Stimulated activated naive CD4-positive, alpha-beta T cell treated with Interleukin-2 at 50 U/mL for 16 hours (primary cell): ENCODE measurements at regions not wholly inside any gene's neighbourhood (a gene's known extent, or its start where the extent isn't known, plus 50 kb on each side); places are given as distances from the start of the nearest gene placed in this dataset.
"Not testable (repeated sequence)": the region's sequence is repeated elsewhere in the genome, so short reads cannot be mapped to it uniquely, and the experiment has no call there.

Source experiments
- DNase-seq: peaks from one replicate; lab custom pipeline; 2025; lab: John Stamatoyannopoulos, UW

DNA sequence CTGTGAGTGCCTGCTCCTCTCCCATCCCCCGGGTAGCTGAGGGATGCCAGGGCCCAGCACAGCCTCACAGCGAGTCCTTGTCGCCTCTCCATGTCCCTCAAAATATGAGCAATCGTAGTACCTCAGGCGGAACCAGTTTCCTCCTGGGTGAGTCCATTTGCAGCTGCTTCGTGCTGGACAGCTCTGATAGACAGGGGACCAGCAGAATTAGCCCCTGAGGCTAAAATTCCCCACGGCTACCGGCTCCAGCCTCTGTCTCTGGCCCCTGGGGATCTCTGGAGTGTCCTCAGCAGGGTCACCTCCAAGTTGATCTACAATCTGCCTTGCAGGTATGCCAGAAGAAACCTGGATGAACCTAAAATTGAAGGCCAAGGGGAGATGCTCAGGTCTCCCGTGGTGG lies 115.8 kb upstream of the FBXL7 start:
- no peak for DNase-seq

DNA sequence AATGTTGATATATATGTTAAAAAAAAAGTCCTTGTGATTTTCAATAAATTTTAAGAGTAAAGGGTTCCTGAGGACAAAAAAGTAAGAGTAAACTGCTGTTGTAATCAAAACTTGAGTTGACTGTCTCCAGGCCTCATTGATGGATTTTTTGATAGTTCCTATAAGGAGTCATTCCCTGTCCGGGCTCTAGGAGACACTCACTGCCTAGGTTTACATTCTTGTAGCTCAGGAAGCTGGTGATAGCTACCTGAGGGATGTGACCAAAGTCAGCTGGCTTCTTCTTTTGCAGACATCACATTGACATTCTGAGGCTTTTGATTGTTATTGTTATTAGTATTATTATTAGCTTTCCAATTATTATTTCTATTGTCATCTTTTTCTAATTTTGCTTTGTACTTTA lies 116.5 kb upstream of the FBXL7 start:
- no peak for DNase-seq

GRCh38 chr5:15383021-15383420 lies 117.0 kb upstream of the FBXL7 start:
- DNase-seq = no peak

DNA sequence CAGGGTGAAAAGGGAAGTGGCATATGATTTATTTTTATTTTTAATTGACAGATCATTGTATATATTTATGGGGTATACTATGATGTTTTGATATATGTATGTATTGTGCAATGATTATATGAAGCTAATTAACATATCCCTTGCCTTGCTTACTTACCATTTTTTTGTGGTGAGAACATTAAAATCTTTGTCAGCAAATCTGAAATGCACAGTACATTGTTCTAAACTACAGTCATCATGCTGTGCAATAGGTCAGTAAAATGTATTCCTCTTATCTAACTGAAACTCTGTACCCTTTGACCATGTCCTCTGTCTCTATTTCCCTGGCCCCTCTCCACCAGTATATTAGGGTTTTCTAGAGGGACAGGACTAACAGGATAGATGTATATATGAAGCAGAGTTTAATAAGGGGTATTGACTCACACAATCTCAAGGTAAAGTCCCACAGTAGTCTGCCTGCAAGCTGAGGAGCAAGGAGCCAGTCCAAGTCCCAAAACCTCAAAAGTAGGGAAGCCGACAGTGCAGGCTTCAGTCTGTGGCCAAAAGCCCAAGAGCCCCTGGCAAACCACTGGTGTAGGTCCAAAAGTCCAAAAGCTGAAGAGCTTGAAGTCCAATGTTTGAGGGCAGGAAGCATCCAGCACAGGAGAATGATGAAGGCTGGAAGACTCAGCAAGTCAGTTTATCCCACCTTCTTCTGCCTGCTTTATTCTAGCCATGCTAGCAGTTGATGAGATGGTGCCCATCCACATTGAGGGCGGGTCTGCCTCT lies 122.2 kb upstream of the FBXL7 start:
- DNase-seq = no peak

- DNase-seq = no peak
Measured at GRCh38 chr5:15376803-15377202, 123.2 kb upstream of the FBXL7 start.

- no peak for DNase-seq
Measured at GRCh38 chr5:15376088-15376487, 123.9 kb upstream of the FBXL7 start.

- no peak for DNase-seq
Measured at GRCh38 chr5:15375559-15375958, 124.4 kb upstream of the FBXL7 start.

GRCh38 chr5:15374886-15375285 lies 125.1 kb upstream of the FBXL7 start:
- DNase-seq = no peak

DNA sequence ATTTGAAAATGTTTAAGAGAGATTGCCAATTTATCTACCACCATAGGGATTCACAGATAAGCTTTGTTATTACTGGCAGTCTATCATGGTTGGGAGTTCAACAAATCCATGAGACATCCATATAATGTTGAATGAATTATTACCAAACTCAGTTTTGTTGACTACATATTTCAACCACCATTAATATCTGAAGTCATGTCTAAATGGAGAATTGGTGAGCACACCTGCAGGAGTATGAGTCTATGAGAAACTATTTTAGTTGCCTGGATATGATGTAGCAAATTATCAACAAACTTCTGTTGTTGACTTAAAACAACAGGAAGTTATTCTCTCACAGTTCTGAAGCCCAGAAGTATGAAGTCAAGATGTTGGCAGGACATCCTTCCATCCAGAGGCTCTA lies 126.8 kb upstream of the FBXL7 start:
- no peak for DNase-seq

- no peak for DNase-seq
Measured at GRCh38 chr5:15371184-15371583, 128.8 kb upstream of the FBXL7 start.

- no peak for DNase-seq
Measured at GRCh38 chr5:15368835-15369234, 131.1 kb upstream of the FBXL7 start.

DNA sequence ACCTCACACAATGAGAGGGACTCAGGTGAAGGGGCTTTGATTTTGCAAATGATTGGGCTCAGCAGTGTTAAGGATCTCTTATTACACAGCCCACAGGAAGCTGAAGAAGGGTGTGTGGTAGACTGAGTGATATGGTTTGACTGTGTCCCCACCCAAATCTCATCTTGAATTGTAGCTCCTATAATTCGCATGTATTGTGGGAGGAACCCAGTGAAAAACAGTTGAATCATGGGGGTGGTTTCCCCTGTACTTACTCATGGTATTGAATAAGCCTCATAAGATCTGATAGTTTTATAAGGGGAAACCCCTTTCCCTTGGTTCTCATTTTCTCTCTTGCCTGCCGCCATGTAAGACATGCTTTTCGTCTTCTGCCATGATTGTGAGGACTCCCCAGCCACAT lies 132.5 kb upstream of the FBXL7 start:
- no peak for DNase-seq

DNA sequence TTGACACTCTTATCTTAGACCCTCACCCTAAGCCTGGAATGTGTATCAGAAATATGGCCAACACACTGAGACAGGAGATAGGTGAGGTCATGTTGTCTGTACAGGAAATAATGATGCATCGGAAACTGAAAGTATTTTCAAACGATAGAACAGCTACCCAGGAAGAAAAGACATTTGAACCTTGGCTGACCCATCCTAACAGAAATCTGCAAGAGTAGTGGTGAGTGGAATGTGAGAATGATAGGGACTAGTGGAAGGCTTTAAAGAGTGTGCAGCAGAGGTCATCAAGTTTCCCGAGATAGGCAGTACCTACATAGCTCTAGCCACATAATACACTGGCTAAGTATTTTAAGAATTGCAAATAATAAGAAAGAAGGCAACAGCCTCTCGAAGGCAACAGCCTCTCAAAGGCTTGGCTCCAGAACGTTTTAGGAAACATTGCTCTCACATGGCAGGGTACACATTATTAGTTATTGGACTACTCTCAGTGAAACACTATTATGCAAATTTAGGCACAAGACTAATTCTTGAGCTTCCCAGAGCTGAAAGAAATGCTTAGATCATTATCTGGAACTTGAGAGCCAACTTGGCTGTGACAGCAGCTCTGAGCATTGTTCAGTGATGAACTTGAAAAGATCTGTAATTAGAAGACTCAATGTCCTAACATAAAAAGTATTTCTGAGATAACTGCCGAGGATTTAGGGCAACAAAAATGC lies 133.1 kb upstream of the FBXL7 start:
- no peak for DNase-seq

DNA sequence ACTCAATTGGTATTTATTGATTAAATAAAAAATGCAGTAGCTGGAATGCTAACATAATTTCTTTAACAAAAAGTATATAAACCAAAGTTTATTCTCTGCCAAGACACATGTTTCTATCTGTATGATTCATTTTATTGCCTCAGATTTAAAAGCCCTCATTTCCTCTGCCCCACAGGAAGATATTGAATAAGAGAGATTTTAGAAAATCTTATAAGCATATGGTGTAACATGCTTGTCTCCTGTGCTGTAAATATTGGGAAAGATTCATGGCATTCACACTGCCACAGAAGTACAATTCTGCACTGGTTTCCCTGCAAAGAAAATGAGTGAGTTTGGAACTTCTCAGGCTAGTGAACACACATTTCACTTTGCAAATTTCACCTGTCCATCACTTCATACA lies 134.9 kb upstream of the FBXL7 start:
- DNase-seq = no peak

DNA sequence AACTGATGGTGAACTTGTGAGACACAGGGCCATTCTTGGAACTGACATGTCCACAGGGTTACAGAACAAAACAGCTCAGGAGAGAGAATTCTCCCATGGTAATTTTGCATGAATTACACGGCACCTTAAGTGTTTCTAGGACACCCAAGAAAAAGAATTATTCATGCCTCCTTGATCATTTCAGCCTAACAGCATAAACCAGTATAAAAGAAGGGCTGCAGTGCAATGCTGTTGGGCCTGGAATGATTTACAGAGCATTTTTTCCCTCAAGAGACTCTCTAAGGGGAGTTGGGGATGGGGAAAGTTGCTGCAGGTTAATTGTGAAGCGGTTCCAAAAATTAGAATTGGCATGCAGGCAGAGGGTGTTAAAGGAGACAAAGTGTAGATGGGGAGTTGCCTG lies 136.4 kb upstream of the FBXL7 start:
- no peak for DNase-seq

DNA sequence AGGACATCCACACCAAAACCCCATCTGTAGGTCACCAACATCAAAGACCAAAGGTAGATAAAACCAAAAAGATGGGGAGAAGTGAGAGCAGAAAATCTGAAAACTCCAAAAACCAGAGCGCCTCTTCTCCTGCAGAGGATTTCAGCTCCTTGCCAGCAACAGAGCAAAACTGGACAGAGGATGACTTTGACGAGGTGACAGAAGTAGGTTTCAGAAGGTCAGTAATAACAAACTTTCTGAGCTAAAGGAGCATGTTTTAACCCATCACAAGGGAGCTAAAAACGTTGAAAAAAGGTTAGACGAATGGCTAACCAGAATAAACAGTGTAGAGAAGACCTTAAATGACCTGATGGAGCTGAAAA lies 142.9 kb upstream of the FBXL7 start:
- DNase-seq = not testable (repeated sequence)

DNA sequence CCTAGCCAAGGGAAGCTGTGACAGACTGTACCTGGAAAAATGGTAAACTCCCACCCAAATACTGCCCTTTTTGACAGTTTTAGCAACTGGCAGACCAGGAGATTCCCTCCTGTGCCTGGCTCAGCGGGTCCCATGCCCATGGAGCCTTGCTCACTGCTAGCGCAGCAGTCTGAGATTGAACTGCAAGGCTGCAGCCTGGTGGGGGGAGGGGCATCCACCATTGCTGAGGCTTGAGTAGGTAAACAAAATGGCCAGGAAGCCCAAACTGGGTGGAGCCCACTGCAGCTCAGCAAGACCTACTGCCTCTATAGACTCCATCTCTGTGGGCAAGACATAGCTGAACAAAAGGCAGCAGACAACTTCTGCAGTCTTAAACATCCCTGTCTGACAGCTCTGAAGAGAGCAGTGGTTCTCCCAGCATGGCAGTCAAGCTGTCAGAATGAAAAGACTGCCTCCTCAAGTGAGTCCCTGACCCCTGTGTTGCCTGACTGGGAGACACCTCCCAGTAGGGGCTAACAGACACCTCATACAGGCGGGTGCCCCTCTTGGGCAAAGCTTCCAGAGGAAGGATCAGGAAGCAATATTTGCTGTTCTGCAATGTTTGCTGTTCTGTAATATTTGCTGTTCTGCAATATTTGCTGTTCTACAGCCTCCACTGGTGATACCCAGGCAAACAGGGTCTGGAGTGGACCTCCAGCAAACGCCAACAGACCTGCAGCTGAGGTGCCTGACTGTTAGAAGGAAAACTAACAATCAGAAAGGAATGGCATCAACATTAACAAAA lies 143.5 kb upstream of the FBXL7 start:
- not testable (repeated sequence) for DNase-seq

GRCh38 chr5:15354021-15354420 lies 146.0 kb upstream of the FBXL7 start:
- DNase-seq = no peak

DNA sequence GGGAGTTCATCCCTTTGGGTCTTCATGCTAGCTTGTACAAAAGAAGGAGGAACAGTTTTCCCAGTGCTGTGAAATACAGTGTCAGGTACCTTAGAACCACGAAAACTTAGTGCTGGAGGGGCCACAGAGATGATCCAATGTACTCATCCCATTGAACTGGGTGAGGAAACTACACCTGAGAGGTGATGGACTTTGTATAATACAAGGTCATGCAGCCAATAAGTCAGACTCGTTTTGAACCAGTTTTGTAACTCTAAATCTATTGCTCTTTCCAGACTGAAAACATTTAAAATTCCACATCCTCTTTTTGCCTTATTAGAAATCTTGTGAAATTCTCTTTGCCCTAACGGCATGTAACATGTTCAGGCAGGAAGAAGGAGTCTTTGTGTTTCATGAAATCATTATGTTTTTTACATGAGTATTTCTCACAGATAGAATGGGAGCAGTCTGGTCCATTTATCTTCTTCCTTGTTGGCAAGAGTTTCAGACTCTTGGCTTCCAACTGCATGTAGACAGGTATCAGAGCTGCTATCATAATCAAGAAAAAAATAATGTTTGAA lies 146.8 kb upstream of the FBXL7 start:
- no peak for DNase-seq

GRCh38 chr5:15350614-15351013 lies 149.4 kb upstream of the FBXL7 start:
- DNase-seq = no peak

- no peak for DNase-seq
Measured at GRCh38 chr5:15346738-15347137, 153.2 kb upstream of the FBXL7 start.

DNA sequence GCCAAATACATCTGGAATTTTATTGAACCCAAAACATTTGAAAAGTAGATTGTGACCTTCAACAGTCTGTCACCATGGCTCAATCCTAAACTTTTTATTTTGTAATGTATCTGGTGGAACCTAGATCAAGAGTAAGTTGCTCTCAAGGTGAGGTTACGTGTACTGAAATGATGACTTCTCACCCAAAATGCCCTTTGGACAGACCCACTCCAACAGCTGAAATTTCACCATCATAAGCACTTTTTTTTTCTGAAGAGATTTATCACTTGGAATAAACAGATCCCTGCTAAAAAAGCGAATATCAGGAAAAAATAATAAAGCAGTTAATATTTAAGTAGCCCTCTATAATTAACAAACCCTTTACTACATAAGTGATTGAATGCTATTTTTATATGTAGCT lies 155.0 kb upstream of the FBXL7 start:
- DNase-seq = no peak

- DNase-seq = no peak
Measured at GRCh38 chr5:15338546-15338945, 161.4 kb upstream of the FBXL7 start.
